ENCODE measurements at regions not wholly inside any gene's neighbourhood (a gene's known extent, or its start where the extent isn't known, plus 50 kb on each side); places are given as distances from the start of the nearest gene placed in this dataset.
"Not testable (repeated sequence)": the region's sequence is repeated elsewhere in the genome, so short reads cannot be mapped to it uniquely, and the experiment has no call there.

GRCh38 chr3:156043832-156044633 lies 76.3 kb upstream of the KCNAB1 start:
- H3K36me3 ChIP-seq; H3K4me3 ChIP-seq (ENCODE audit: low read depth, low read length): not testable (repeated sequence)
- DNase-seq, result peak; percentile 66

GRCh38 chr3:156044634-156044975 lies 75.8 kb upstream of the KCNAB1 start:
- DNase-seq, result no peak
- TF ChIP-seq CTCF (IDR thresholded peaks at IDR 0.05; ENCODE audit: low read depth, low read length), result no peak
- Histone ChIP-seq H3K27ac (no peak overlapping the region), H3K4me3 (ENCODE audit: low read depth, low read length) (no peak overlapping the region), H3K27me3 (ENCODE audit: insufficient read depth, low read depth, severe bottlenecking) (no peaks in the 10 kb centered on the region), H3K36me3 (no peaks in the 10 kb centered on the region), H3K9me3 (ENCODE audit: severe bottlenecking) (no peaks in the 10 kb centered on the region)

More at GRCh38 chr3:156043832-156044633, 76.3 kb upstream of the KCNAB1 start:
- H3K27me3 ChIP-seq (ENCODE audit: insufficient read depth, low read depth, severe bottlenecking); H3K27ac ChIP-seq; H3K9me3 ChIP-seq (ENCODE audit: severe bottlenecking): not testable (repeated sequence)
- TF ChIP-seq CTCF (IDR thresholded peaks at IDR 0.05; ENCODE audit: low read depth, low read length), result peak; percentile 42

- H3K36me3 ChIP-seq; H3K27ac ChIP-seq; H3K27me3 ChIP-seq (ENCODE audit: insufficient read depth, low read depth, severe bottlenecking); H3K4me3 ChIP-seq (ENCODE audit: low read depth, low read length); H3K9me3 ChIP-seq (ENCODE audit: severe bottlenecking); DNase-seq: not testable (repeated sequence)
Observed at GRCh38 chr3:156048483-156048882, 71.9 kb upstream of the KCNAB1 start.

- H3K27ac ChIP-seq, result no peak overlapping the region
- no peak overlapping the region for H3K4me3 ChIP-seq (ENCODE audit: low read depth, low read length)
- DNase-seq, result no peak
- peaks cover 5% of the 10 kb centered on the region for H3K9me3 ChIP-seq (ENCODE audit: severe bottlenecking)
- no peaks in the 10 kb centered on the region for H3K36me3 ChIP-seq
- no peaks in the 10 kb centered on the region for H3K27me3 ChIP-seq (ENCODE audit: insufficient read depth, low read depth, severe bottlenecking)
- TF ChIP-seq CTCF (IDR thresholded peaks at IDR 0.05; ENCODE audit: low read depth, low read length), result no peak
Observed at GRCh38 chr3:156050918-156051317, 69.5 kb upstream of the KCNAB1 start.

GRCh38 chr3:156051651-156052050 lies 68.7 kb upstream of the KCNAB1 start:
- no peak for DNase-seq
- peaks cover 5% of the 10 kb centered on the region for H3K9me3 ChIP-seq (ENCODE audit: severe bottlenecking)
- H3K27me3 ChIP-seq (ENCODE audit: insufficient read depth, low read depth, severe bottlenecking), result no peaks in the 10 kb centered on the region
- TF ChIP-seq CTCF (IDR thresholded peaks at IDR 0.05; ENCODE audit: low read depth, low read length), result no peak
- no peaks in the 10 kb centered on the region for H3K36me3 ChIP-seq
- H3K4me3 ChIP-seq (ENCODE audit: low read depth, low read length), result no peak overlapping the region
- H3K27ac ChIP-seq, result no peak overlapping the region

- no peak for DNase-seq
- Histone ChIP-seq H3K36me3 (no peaks in the 10 kb centered on the region), H3K9me3 (ENCODE audit: severe bottlenecking) (peaks cover 5% of the 10 kb centered on the region), H3K27me3 (ENCODE audit: insufficient read depth, low read depth, severe bottlenecking) (no peaks in the 10 kb centered on the region), H3K4me3 (ENCODE audit: low read depth, low read length) (no peak overlapping the region), H3K27ac (no peak overlapping the region)
- no peak for TF ChIP-seq CTCF (IDR thresholded peaks at IDR 0.05; ENCODE audit: low read depth, low read length)
Observed at GRCh38 chr3:156052115-156052514, 68.3 kb upstream of the KCNAB1 start.
